ENCODE measurements at regions not wholly inside any gene's neighbourhood (a gene's known extent, or its start where the extent isn't known, plus 50 kb on each side); places are given as distances from the start of the nearest gene placed in this dataset.
"Not testable (repeated sequence)": the region's sequence is repeated elsewhere in the genome, so short reads cannot be mapped to it uniquely, and the experiment has no call there.

DNA sequence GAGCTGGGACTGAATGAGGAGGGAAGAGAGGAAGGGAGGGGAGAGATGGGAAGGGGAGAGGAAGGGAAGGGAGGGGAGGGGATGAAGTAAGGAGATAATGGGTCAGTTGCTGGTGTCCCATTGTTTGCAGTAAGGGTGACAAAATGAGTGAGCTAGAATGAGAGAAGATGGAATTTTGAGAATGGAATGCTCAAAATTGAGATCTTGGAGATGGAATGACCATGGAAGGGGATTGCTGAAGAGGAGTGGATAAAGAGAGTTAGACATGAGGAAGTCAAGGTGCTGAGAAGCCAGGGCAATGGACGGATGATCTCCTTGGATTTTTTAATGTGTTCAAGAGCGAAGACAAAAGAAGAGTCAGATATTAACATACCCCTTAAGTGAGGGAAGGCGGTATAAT, 80.5 kb upstream of the SSTR4 start:
- Mint-ChIP-seq H3K36me3 (ENCODE audit: unreplicated experiment) (no peaks in the 10 kb centered on the region), H3K27ac (ENCODE audit: unreplicated experiment) (no peak overlapping the region), H3K9me3 (ENCODE audit: unreplicated experiment) (no peaks in the 10 kb centered on the region), H3K4me3 (ENCODE audit: unreplicated experiment) (no peak overlapping the region), H3K4me1 (ENCODE audit: unreplicated experiment) (peaks cover 4% of the 10 kb centered on the region), H3K27me3 (ENCODE audit: unreplicated experiment) (peaks cover 20% of the 10 kb centered on the region)
- TF ChIP-seq, protein P1, sequence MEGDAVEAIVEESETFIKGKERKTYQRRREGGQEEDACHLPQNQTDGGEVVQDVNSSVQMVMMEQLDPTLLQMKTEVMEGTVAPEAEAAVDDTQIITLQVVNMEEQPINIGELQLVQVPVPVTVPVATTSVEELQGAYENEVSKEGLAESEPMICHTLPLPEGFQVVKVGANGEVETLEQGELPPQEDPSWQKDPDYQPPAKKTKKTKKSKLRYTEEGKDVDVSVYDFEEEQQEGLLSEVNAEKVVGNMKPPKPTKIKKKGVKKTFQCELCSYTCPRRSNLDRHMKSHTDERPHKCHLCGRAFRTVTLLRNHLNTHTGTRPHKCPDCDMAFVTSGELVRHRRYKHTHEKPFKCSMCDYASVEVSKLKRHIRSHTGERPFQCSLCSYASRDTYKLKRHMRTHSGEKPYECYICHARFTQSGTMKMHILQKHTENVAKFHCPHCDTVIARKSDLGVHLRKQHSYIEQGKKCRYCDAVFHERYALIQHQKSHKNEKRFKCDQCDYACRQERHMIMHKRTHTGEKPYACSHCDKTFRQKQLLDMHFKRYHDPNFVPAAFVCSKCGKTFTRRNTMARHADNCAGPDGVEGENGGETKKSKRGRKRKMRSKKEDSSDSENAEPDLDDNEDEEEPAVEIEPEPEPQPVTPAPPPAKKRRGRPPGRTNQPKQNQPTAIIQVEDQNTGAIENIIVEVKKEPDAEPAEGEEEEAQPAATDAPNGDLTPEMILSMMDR (IDR thresholded peaks at IDR 0.05): no peak
- DNase-seq (ENCODE audit: extremely low spot score, unreplicated experiment): no peak

DNA sequence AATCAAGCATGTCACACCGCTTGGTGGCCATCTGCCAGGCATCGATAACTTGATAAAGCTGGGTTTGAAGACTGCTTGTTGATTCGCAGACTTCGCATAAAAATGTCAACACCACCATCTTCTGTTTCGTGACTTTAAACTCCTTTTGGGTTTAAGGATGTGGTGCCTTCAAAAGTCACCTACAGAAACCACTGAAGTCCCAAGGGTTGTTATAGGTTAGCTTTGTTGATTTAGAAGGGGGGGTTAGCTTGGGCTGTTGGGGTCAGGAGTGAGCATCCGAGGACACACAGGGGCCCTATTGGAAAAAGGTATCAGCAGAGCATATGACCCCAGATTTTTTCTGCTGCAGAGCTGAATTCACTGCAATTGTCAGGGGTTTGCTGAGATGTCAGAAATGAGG, 76.7 kb upstream of the SSTR4 start:
- peaks cover 11% of the 10 kb centered on the region for H3K4me1 Mint-ChIP-seq (ENCODE audit: unreplicated experiment)
- DNase-seq (ENCODE audit: extremely low spot score, unreplicated experiment): no peak

DNA sequence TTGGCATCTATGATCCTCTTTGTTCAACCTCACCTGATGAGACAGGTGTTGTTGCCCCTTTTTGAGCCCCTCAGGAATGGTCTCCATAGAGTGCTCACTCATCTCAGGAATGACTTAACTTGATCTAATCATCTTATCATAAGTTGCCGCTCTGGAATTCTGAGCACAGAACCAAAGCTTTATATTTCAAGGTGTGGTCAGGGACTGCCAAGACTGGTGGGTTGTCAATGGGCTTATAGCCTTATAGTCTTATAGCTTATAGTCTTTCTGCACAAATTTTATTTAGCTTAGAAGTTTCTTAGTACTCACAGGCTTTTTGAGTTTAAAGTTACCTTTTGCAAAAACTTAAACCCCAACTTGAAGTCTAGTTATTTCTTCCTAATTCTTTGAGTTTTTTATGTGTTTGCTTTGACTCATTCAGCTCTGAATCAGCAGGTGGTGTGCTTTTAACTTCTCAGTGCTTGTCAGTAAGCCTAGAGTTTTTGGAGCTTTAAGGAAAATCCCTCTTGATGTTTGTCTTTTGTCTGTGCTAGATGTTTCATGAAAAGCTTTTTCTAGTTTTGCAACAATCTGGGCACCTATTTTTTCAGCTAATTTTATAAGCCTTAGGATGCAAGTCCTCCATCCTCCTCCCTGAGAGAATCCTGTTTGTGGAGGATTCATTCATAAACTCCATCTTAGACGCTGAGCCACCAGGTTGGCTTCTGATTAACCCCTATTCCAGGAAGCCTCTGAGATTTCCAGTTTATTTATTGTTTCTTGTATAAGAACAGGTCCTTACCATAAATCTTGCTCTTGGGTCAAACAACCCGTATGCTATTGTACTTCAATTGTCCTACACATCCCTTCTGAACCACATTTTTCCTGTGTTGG, 72.3 kb upstream of the SSTR4 start:
- Mint-ChIP-seq H3K27ac (ENCODE audit: unreplicated experiment) (no peak overlapping the region), H3K9me3 (ENCODE audit: unreplicated experiment) (no peaks in the 10 kb centered on the region), H3K4me1 (ENCODE audit: unreplicated experiment) (peaks cover 14% of the 10 kb centered on the region), H3K36me3 (ENCODE audit: unreplicated experiment) (no peaks in the 10 kb centered on the region), H3K27me3 (ENCODE audit: unreplicated experiment) (peaks cover 8% of the 10 kb centered on the region), H3K4me3 (ENCODE audit: unreplicated experiment) (no peak overlapping the region)
- TF ChIP-seq, protein P1 (IDR thresholded peaks at IDR 0.05): no peak
- no peak for DNase-seq (ENCODE audit: extremely low spot score, unreplicated experiment)

More for the DNA sequence above, 76.7 kb upstream of the SSTR4 start:
- Mint-ChIP-seq H3K27me3 (ENCODE audit: unreplicated experiment) (peaks cover 16% of the 10 kb centered on the region), H3K36me3 (ENCODE audit: unreplicated experiment) (no peaks in the 10 kb centered on the region), H3K4me3 (ENCODE audit: unreplicated experiment) (no peak overlapping the region), H3K9me3 (ENCODE audit: unreplicated experiment) (no peaks in the 10 kb centered on the region), H3K27ac (ENCODE audit: unreplicated experiment) (no peak overlapping the region)
- TF ChIP-seq, protein P1 (IDR thresholded peaks at IDR 0.05): no peak

DNA sequence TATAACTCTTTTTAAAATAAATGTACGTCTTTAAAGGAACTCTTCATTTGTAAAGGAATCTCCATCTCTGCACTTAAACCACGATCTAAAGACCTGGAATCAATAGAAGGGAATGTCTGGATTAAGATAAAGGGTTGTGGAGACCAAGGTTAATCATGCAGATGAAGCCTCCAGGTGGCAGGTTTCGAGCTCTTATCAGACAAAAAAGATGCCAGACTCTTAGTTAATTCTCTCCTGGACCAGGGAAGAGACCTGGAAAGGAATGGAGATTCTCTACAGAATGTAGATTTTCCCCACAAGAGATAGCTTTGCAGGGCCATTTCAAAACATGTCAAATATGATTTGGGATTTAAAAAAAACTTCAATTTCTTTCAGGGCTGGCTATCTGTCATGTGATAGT, 71.5 kb upstream of the SSTR4 start:
- Mint-ChIP-seq H3K27ac (ENCODE audit: unreplicated experiment) (no peak overlapping the region), H3K4me1 (ENCODE audit: unreplicated experiment) (peaks cover 14% of the 10 kb centered on the region), H3K27me3 (ENCODE audit: unreplicated experiment) (peaks cover 15% of the 10 kb centered on the region), H3K36me3 (ENCODE audit: unreplicated experiment) (peaks cover 2% of the 10 kb centered on the region), H3K9me3 (ENCODE audit: unreplicated experiment) (no peaks in the 10 kb centered on the region), H3K4me3 (ENCODE audit: unreplicated experiment) (no peak overlapping the region)
- no peak for DNase-seq (ENCODE audit: extremely low spot score, unreplicated experiment)
- TF ChIP-seq, protein P1 (IDR thresholded peaks at IDR 0.05): no peak

DNA sequence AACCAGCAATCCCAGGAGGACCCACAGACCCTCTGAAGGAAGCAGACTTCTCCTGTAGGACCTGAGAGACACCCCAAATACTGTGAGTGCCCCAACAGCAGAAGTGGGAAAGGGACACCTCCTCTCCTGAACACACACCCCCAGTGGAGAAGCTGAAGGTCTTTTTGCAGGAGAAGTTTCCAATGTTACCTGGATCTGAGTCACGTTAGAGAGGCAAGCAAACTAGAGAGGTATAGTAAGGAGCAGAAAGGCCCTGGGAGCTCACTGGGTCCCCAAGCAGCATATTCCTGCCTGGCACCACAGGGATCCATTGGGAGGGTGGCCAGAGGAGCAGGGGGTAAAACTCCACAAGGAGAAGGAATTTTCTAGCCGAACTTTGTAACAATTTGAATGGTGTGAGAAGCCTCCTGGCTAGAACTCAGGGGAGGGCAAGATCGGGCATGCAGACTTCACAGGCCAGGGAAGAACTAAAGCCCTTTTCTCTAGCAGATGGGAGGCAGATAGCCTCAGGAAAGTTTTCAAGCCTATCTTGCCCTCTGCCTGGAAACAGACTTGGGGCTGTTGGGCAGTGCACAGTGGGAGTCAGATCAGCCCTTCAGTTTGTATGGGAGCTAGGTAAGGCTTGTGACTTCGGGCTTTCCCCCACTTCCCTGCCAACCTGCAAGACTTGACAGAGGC, 68.2 kb upstream of the SSTR4 start:
- Mint-ChIP-seq H3K27ac (ENCODE audit: unreplicated experiment) (no peak overlapping the region), H3K36me3 (ENCODE audit: unreplicated experiment) (peaks cover 2% of the 10 kb centered on the region), H3K27me3 (ENCODE audit: unreplicated experiment) (peaks cover 39% of the 10 kb centered on the region), H3K9me3 (ENCODE audit: unreplicated experiment) (no peaks in the 10 kb centered on the region), H3K4me1 (ENCODE audit: unreplicated experiment) (peaks cover 14% of the 10 kb centered on the region), H3K4me3 (ENCODE audit: unreplicated experiment) (no peak overlapping the region)
- DNase-seq (ENCODE audit: extremely low spot score, unreplicated experiment): no peak
- TF ChIP-seq, protein P1 (IDR thresholded peaks at IDR 0.05): no peak

DNA sequence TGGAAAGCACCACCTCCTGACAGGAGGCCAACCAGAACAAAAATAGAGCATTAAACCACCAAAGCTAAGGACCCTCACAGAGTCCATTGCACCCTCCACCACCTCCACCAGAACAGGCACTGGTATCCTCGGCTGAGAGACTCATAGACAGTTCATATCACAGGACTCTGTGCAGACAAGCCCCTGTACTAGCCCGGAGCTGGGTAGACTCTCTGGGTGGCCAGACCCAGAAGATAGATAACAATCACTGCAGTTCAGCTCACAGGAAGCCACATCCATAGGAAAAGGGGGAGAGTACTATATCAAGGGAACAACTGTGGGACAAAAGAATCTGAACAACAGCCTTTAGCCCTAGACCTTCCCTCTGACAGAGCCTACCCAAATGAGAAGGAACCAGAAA, 67.4 kb upstream of the SSTR4 start:
- H3K36me3 Mint-ChIP-seq (ENCODE audit: unreplicated experiment); H3K27ac Mint-ChIP-seq (ENCODE audit: unreplicated experiment); H3K4me3 Mint-ChIP-seq (ENCODE audit: unreplicated experiment); H3K4me1 Mint-ChIP-seq (ENCODE audit: unreplicated experiment); H3K9me3 Mint-ChIP-seq (ENCODE audit: unreplicated experiment); DNase-seq (ENCODE audit: extremely low spot score, unreplicated experiment): not testable (repeated sequence)
- H3K27me3 Mint-ChIP-seq (ENCODE audit: unreplicated experiment): peaks cover 47% of the 10 kb centered on the region

DNA sequence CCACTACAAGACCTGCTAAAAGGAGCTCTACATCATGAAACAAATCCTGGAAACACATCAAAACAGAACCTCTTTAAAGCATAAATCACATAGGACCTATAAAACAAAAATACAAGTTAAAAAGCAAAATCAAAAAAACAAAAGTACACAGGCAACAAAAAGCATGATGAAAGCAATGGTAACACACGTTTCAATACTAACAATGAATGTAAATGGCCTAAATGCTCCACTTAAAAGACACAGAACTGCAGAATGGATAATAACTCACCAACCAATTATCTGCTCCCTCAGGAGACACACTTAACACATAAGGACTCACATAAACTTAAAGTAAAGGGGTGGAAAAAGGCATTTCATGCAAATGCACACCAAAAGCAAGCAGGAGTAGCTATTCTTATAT, 66.1 kb upstream of the SSTR4 start:
- peaks cover 48% of the 10 kb centered on the region for H3K27me3 Mint-ChIP-seq (ENCODE audit: unreplicated experiment)
- H3K27ac Mint-ChIP-seq (ENCODE audit: unreplicated experiment); H3K36me3 Mint-ChIP-seq (ENCODE audit: unreplicated experiment): not testable (repeated sequence)

More for the DNA sequence above, 66.1 kb upstream of the SSTR4 start:
- not testable (repeated sequence) for H3K4me3 Mint-ChIP-seq (ENCODE audit: unreplicated experiment); DNase-seq (ENCODE audit: extremely low spot score, unreplicated experiment); H3K4me1 Mint-ChIP-seq (ENCODE audit: unreplicated experiment); H3K9me3 Mint-ChIP-seq (ENCODE audit: unreplicated experiment)
